Brain microvascular endothelial cell (primary cell): ENCODE measurements at regions not wholly inside any gene's neighbourhood (a gene's known extent, or its start where the extent isn't known, plus 50 kb on each side); places are given as distances from the start of the nearest gene placed in this dataset.

Experiments used
- DNase-seq: peaks from one replicate; pipeline ENCODE4 v3.0.0-alpha.2; 2020
- H3K27ac ChIP-seq: fragments of 250-450 bp; sonication (Bioruptor Pico); 2 replicates; pipeline ENCODE4 v1.5.1; 2020; ENCODE audit warnings: mild to moderate bottlenecking, moderate library complexity
- H3K27me3 ChIP-seq: fragments of 250-450 bp; sonication (Bioruptor Pico); replicated peaks from 2 replicates; pipeline ENCODE4 v1.5.1; 2020; ENCODE audit warnings: mild to moderate bottlenecking
- H3K36me3 ChIP-seq: fragments of 250-450 bp; sonication (Bioruptor Pico); replicated peaks from 2 replicates; pipeline ENCODE4 v1.5.1; 2020; ENCODE audit warnings: mild to moderate bottlenecking
- H3K4me3 ChIP-seq: 2 replicates; pipeline ENCODE4 v1.5.1; 2011; ENCODE audit warnings: low read depth, mild to moderate bottlenecking, control low read depth, low read length, moderate library complexity
- CTCF ChIP-seq: IDR thresholded peaks from 2 replicates; pipeline ENCODE4 v1.5.1; 2011; ENCODE audit warnings: low read depth, mild to moderate bottlenecking, moderate library complexity, low read length, control low read depth, inconsistent platforms; ENCODE audit errors: missing control alignments
- in situ Hi-C: cut with HindIII; loops from 2 replicates; pipeline ENCODE4 v1.10.0; 2017; ENCODE audit warnings: low sequenced_read_pairs, low pct_ligation_motif_present

GRCh38 chr15:101563176-101563796 lies 73.8 kb upstream of the PCSK6 start:
- Histone ChIP-seq H3K27ac (no peak overlapping the region), H3K36me3 (no peaks in the 10 kb centered on the region), H3K27me3 (no peaks in the 10 kb centered on the region), H3K4me3 (no peak overlapping the region)
- DNase-seq, result no peak
- no peak for TF ChIP-seq CTCF
- in situ Hi-C loops, result no loop called here

- Histone ChIP-seq H3K27ac (no peak overlapping the region), H3K36me3 (no peaks in the 10 kb centered on the region), H3K4me3 (no peak overlapping the region), H3K27me3 (no peaks in the 10 kb centered on the region)
- no peak for DNase-seq
- no peak for TF ChIP-seq CTCF
- in situ Hi-C loops, result no loop called here
These were observed 73.0 kb upstream of the PCSK6 start for GRCh38 chr15:101562428-101563059.

- Histone ChIP-seq H3K27ac (no peak overlapping the region), H3K4me3 (no peak overlapping the region), H3K27me3 (no peaks in the 10 kb centered on the region), H3K36me3 (no peaks in the 10 kb centered on the region)
- in situ Hi-C loops, result no loop called here
- no peak for TF ChIP-seq CTCF
- DNase-seq, result no peak
These were observed 72.0 kb upstream of the PCSK6 start for GRCh38 chr15:101561584-101561906.

GRCh38 chr15:101560722-101561583 lies 71.4 kb upstream of the PCSK6 start:
- no peaks in the 10 kb centered on the region for H3K36me3 ChIP-seq
- no peak overlapping the region for H3K27ac ChIP-seq
- in situ Hi-C loops, result no loop called here
- no peak for DNase-seq
- no peak overlapping the region for H3K4me3 ChIP-seq
- no peak for TF ChIP-seq CTCF
- H3K27me3 ChIP-seq, result no peaks in the 10 kb centered on the region

- no peak for TF ChIP-seq CTCF
- Histone ChIP-seq H3K36me3 (no peaks in the 10 kb centered on the region), H3K27me3 (no peaks in the 10 kb centered on the region), H3K4me3 (no peak overlapping the region), H3K27ac (no peak overlapping the region)
- in situ Hi-C loops, result no loop called here
- no peak for DNase-seq
These were observed 70.4 kb upstream of the PCSK6 start for GRCh38 chr15:101559952-101560351.
